ENCODE measurements at regions not wholly inside any gene's neighbourhood (a gene's known extent, or its start where the extent isn't known, plus 50 kb on each side); places are given as distances from the start of the nearest gene placed in this dataset.

DNA sequence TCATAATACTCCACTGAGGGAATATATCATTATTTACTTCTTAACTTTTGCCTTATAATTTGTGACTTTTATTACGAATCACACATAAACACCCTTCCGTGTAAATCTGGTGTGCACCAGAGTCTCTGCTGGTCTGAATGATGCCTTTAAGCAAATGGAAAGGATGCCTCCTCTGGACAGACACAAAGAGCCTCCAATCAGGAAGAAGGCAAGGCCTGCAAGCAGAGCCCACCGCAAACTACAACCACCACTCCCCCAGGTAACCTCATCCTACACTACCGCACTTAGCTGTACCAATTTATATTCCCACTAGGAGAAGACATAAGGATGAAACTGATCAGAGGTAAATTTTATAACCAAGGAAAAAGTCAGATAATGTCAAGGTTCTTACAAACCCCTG lies 137.6 kb downstream of the KLF12 start:
- no peak for DNase-seq
- H3K27me3 Mint-ChIP-seq (ENCODE audit: low read depth in 3 of 3) = no peaks in the 10 kb centered on the region
- H3K9me3 Mint-ChIP-seq = peaks cover 0 to 3% (median 0%) of the 10 kb centered on the region in 7 donors
- Histone ChIP-seq H4K20me1 (ENCODE audit: insufficient read depth, low read length) (no peaks in the 10 kb centered on the region), H3K27me3 (ENCODE audit: control insufficient read depth in 2 of 2, insufficient read depth in 2 of 2, low read length in 2 of 2) (no peaks in the 10 kb centered on the region), H3K79me2 (ENCODE audit: insufficient read depth, low read length) (no peaks in the 10 kb centered on the region), H3K4me2 (replicated peaks; ENCODE audit: extremely low read depth, low read length, poor library complexity, severe bottlenecking) (no peak overlapping the region), H3K36me3 (replicated peaks in 1 of 2; ENCODE audit: control insufficient read depth in 1 of 2, insufficient read depth in 2 of 2, low read length in 2 of 2) (no peaks in the 10 kb centered on the region), H2AFZ (ENCODE audit: insufficient read depth, low read depth, low read length, poor library complexity, severe bottlenecking) (no peak overlapping the region), H3K4me3 (replicated peaks in 1 of 3; ENCODE audit: low read depth in 2 of 3, low read length in 3 of 3) (no peak overlapping the region), H3K9ac (ENCODE audit: insufficient read depth, low read length, poor library complexity, severe bottlenecking) (no peak overlapping the region), H3K27ac (ENCODE audit: low read depth in 1 of 2, low read length in 2 of 2) (no peak overlapping the region), H3K4me1 (ENCODE audit: control insufficient read depth in 1 of 2, insufficient read depth in 2 of 2, low read length in 2 of 2) (no peaks in the 10 kb centered on the region), H3K9me3 (replicated peaks in 1 of 2; ENCODE audit: control insufficient read depth in 1 of 2, insufficient read depth in 1 of 2, low read length in 2 of 2) (no peaks in the 10 kb centered on the region)
- no peak overlapping the region for H3K27ac Mint-ChIP-seq
- intact Hi-C loops (cut with micrococcal nuclease) = no loop called here
- H3K4me3 Mint-ChIP-seq = no peak overlapping the region
- H3K36me3 Mint-ChIP-seq = no peaks in the 10 kb centered on the region
- TF ChIP-seq, protein P1, sequence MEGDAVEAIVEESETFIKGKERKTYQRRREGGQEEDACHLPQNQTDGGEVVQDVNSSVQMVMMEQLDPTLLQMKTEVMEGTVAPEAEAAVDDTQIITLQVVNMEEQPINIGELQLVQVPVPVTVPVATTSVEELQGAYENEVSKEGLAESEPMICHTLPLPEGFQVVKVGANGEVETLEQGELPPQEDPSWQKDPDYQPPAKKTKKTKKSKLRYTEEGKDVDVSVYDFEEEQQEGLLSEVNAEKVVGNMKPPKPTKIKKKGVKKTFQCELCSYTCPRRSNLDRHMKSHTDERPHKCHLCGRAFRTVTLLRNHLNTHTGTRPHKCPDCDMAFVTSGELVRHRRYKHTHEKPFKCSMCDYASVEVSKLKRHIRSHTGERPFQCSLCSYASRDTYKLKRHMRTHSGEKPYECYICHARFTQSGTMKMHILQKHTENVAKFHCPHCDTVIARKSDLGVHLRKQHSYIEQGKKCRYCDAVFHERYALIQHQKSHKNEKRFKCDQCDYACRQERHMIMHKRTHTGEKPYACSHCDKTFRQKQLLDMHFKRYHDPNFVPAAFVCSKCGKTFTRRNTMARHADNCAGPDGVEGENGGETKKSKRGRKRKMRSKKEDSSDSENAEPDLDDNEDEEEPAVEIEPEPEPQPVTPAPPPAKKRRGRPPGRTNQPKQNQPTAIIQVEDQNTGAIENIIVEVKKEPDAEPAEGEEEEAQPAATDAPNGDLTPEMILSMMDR (IDR thresholded peaks at IDR 0.05) = no peak
- 100% methylated on average over 1 of the region's 4 CpGs for WGBS (ENCODE audit: insufficient coverage)
- H3K4me1 Mint-ChIP-seq = no peaks in the 10 kb centered on the region

DNA sequence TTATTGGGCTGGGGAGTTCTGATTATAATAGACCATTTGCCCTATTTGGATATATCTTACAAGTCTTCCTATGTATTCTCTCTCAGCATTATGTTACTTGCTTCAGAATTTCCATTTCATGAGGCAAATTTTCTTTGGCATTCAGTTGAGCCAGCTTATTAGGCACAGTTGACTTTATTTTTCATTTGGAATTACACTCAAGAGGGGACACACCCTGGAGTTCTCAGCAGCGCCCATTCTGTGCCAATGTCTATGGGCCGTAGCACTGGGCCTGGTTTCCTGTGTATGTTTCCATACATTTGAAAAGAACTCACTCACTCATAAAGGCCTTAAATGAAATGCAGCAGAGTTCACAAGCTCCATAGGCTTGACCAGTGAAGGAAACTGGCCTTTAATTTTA lies 138.5 kb downstream of the KLF12 start:
- TF ChIP-seq, protein P1 (IDR thresholded peaks at IDR 0.05) = no peak
- no peaks in the 10 kb centered on the region for H3K36me3 ChIP-seq (replicated peaks in 1 of 2; ENCODE audit: control insufficient read depth in 1 of 2, insufficient read depth in 2 of 2, low read length in 2 of 2)
- no peak overlapping the region for H2AFZ ChIP-seq (ENCODE audit: insufficient read depth, low read depth, low read length, poor library complexity, severe bottlenecking)
- no peaks in the 10 kb centered on the region for H3K36me3 Mint-ChIP-seq
- no peaks in the 10 kb centered on the region for H3K27me3 ChIP-seq (ENCODE audit: control insufficient read depth in 2 of 2, insufficient read depth in 2 of 2, low read length in 2 of 2)
- no peak for DNase-seq
- H3K9ac ChIP-seq (ENCODE audit: insufficient read depth, low read length, poor library complexity, severe bottlenecking) = no peak overlapping the region
- no peaks in the 10 kb centered on the region for H3K79me2 ChIP-seq (ENCODE audit: insufficient read depth, low read length)
- H3K4me3 ChIP-seq (replicated peaks in 1 of 3; ENCODE audit: low read depth in 2 of 3, low read length in 3 of 3) = no peak overlapping the region
- no peaks in the 10 kb centered on the region for H4K20me1 ChIP-seq (ENCODE audit: insufficient read depth, low read length)
- no peak overlapping the region for H3K4me2 ChIP-seq (replicated peaks; ENCODE audit: extremely low read depth, low read length, poor library complexity, severe bottlenecking)
- no peaks in the 10 kb centered on the region for H3K4me1 ChIP-seq (ENCODE audit: control insufficient read depth in 1 of 2, insufficient read depth in 2 of 2, low read length in 2 of 2)
- no peak overlapping the region for H3K4me3 Mint-ChIP-seq
- intact Hi-C loops (cut with micrococcal nuclease) = no loop called here
- H3K27ac ChIP-seq (ENCODE audit: low read depth in 1 of 2, low read length in 2 of 2) = no peak overlapping the region
- no peaks in the 10 kb centered on the region for H3K27me3 Mint-ChIP-seq (ENCODE audit: low read depth in 3 of 3)
- WGBS (ENCODE audit: insufficient coverage) = 100% methylated on average over 2 of the region's 2 CpGs
- peaks cover 0 to 3% (median 0%) of the 10 kb centered on the region in 7 donors for H3K9me3 Mint-ChIP-seq
- H3K27ac Mint-ChIP-seq = no peak overlapping the region
- no peaks in the 10 kb centered on the region for H3K4me1 Mint-ChIP-seq
- no peaks in the 10 kb centered on the region for H3K9me3 ChIP-seq (replicated peaks in 1 of 2; ENCODE audit: control insufficient read depth in 1 of 2, insufficient read depth in 1 of 2, low read length in 2 of 2)

All from CD14-positive monocyte (primary cell).